ENCODE measurements at regions not wholly inside any gene's neighbourhood (a gene's known extent, or its start where the extent isn't known, plus 50 kb on each side); places are given as distances from the start of the nearest gene placed in this dataset.
"Not testable (repeated sequence)": the region's sequence is repeated elsewhere in the genome, so short reads cannot be mapped to it uniquely, and the experiment has no call there.

DNA sequence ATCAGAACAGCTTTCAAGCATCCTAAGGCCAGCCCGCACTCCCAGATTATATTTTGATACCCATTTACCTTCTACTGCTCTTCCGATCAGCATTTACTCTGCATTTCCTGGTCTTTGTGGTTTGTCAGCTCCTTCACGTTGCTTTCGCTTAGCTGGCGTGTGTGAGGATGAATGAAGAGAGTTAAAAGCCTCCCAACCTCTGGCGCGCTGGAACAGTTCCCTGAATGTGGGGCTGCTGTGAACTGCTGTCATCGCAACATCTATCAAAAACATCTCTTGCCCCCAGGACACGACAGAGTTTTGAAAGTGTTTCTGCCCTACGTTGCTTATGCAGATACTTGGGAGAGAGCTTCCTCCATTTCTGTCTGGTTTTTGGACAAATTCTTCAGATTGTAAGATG is 129.2 kb downstream of the KCNA5 start (continued):
- TF ChIP-seq GABPA (IDR thresholded peaks at IDR 0.05 in 1 of 2, conservative IDR thresholded peaks at IDR 0.05 in 1 of 2) (no peak), YY1 (IDR thresholded peaks at IDR 0.05) (no peak), HNF4G (IDR thresholded peaks at IDR 0.05) (no peak), RAD21 (IDR thresholded peaks at IDR 0.05) (no peak), JUND (IDR thresholded peaks at IDR 0.05) (no peak), EGR1 (IDR thresholded peaks at IDR 0.05; ENCODE audit: low read depth in 2 of 2) (no peak), TAF1 (conservative IDR thresholded peaks at IDR 0.05) (no peak)
- TF ChIP-seq, protein P1, sequence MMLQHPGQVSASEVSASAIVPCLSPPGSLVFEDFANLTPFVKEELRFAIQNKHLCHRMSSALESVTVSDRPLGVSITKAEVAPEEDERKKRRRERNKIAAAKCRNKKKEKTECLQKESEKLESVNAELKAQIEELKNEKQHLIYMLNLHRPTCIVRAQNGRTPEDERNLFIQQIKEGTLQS (IDR thresholded peaks at IDR 0.05), result no peak

DNA sequence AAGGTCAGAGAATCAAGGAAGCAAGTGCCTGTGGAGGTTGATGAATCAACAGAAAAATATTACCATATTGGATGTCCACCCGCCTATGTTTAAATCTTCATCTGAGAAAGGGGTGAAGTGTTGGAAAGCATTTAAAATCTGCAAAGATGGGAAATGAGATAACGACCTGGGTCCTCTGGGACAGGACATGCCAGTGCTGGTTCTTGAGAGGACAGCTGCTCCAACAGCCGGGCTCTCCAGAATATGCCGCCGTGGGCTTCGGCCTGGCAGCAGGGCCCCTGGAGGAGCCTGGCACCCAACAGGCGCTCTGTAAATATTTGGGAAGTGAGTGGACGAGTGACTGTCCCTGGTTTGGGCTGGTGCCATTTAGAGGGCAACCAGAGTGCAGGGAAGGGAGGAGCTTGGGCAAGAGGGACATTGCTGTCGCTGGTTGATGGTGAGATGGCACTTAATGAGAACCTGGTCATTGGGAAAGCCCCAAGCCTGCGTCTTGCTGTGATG is 129.9 kb downstream of the KCNA5 start:
- 48% methylated on average over 10 of the region's 10 CpGs for WGBS
- Histone ChIP-seq H3K4me3 (ENCODE audit: low read depth in 1 of 3, low read length in 3 of 3) (no peak overlapping the region), H3K27ac (ENCODE audit: low read depth in 1 of 2, low read length in 2 of 2) (no peak overlapping the region), H3K27me3 (ENCODE audit: control insufficient read depth in 4 of 4, insufficient read depth in 4 of 4, low read length in 3 of 4) (no peaks in the 10 kb centered on the region), H3K36me3 (ENCODE audit: control insufficient read depth in 4 of 4, insufficient read depth in 3 of 4, low read depth in 1 of 4, low read length in 3 of 4) (no peaks in the 10 kb centered on the region), H3K9me3 (ENCODE audit: control insufficient read depth in 4 of 4, low read length in 3 of 4) (no peaks in the 10 kb centered on the region), H3K9ac (ENCODE audit: low read depth in 1 of 2, low read length in 2 of 2) (no peak overlapping the region), H3K4me1 (ENCODE audit: control insufficient read depth in 4 of 4, insufficient read depth in 4 of 4, low read length in 3 of 4) (peaks cover 0 to 3% (median under 1%) of the 10 kb centered on the region in 4 donors)
- DNase-seq (ENCODE audit: low spot score), result no peak
- TF ChIP-seq RXRA (IDR thresholded peaks at IDR 0.05) (peak in 1 of 2 donors; percentile 62), RAD21 (IDR thresholded peaks at IDR 0.05) (no peak)

DNA sequence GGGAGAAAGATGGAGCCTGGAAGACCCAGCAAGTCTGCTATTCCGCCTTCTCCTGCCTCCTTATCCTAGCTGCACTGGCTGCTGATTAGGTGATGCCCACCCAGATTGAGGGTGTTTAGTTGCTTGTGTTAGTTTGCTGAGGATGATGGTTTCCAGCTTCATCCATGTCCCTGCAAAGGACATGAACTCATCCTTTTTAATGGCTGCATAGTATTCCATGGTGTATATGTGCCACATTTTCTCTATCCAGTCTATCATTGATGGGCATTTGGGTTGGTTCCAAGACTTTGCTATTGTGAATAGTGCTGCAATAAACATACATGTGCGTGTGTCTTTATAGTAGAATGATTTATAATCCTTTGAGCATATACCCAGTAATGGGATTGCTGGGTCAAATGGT is 131.7 kb downstream of the KCNA5 start:
- not testable (repeated sequence) for H3K9me3 ChIP-seq (ENCODE audit: control insufficient read depth in 4 of 4, low read length in 3 of 4); H3K27me3 ChIP-seq (ENCODE audit: control insufficient read depth in 4 of 4, insufficient read depth in 4 of 4, low read length in 3 of 4); H3K4me3 ChIP-seq (ENCODE audit: low read depth in 1 of 3, low read length in 3 of 3); DNase-seq (ENCODE audit: low spot score); H3K9ac ChIP-seq (ENCODE audit: low read depth in 1 of 2, low read length in 2 of 2); H3K4me1 ChIP-seq (ENCODE audit: control insufficient read depth in 4 of 4, insufficient read depth in 4 of 4, low read length in 3 of 4); H3K36me3 ChIP-seq (ENCODE audit: control insufficient read depth in 4 of 4, insufficient read depth in 3 of 4, low read depth in 1 of 4, low read length in 3 of 4); H3K27ac ChIP-seq (ENCODE audit: low read depth in 1 of 2, low read length in 2 of 2)
- 93% methylated on average over 2 of the region's 2 CpGs for WGBS

DNA sequence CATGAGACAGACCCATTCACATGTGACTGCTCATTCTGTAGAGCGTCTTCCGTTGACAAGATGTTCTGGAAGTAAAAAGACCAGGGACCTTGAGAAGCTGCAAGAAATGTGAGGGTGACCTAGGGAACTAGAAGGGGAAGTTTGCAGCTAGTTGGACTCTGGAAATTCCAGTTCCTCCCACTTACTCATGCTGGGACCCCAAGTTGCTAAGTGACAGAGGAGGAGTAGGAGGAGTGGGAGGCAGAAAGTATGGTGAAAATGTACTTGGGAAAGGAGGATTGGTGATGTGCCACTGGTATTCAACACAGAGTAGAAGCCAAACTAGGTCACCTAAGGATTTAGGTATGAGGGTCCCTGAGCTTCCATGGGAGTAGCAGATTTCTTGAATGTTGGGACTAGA is 132.4 kb downstream of the KCNA5 start:
- no peak overlapping the region for H3K9ac ChIP-seq (ENCODE audit: low read depth in 1 of 2, low read length in 2 of 2)
- no peak overlapping the region for H3K27ac ChIP-seq (ENCODE audit: low read depth in 1 of 2, low read length in 2 of 2)
- no peaks in the 10 kb centered on the region for H3K27me3 ChIP-seq (ENCODE audit: control insufficient read depth in 4 of 4, insufficient read depth in 4 of 4, low read length in 3 of 4)
- H3K4me3 ChIP-seq (ENCODE audit: low read depth in 1 of 3, low read length in 3 of 3), result no peak overlapping the region
- DNase-seq (ENCODE audit: low spot score), result no peak
- TF ChIP-seq HNF4A (conservative IDR thresholded peaks at IDR 0.05) (no peak), RAD21 (IDR thresholded peaks at IDR 0.05) (no peak), FOXA2 (IDR thresholded peaks at IDR 0.05) (no peak), GABPA (IDR thresholded peaks at IDR 0.05 in 1 of 2, conservative IDR thresholded peaks at IDR 0.05 in 1 of 2) (no peak), SP1 (IDR thresholded peaks at IDR 0.05) (no peak), HNF4G (IDR thresholded peaks at IDR 0.05) (no peak), JUND (IDR thresholded peaks at IDR 0.05) (no peak), FOXA1 (IDR thresholded peaks at IDR 0.05) (no peak), RXRA (IDR thresholded peaks at IDR 0.05) (no peak), NR2F2 (IDR thresholded peaks at IDR 0.05) (no peak), TAF1 (conservative IDR thresholded peaks at IDR 0.05) (no peak), YY1 (IDR thresholded peaks at IDR 0.05) (no peak), EGR1 (IDR thresholded peaks at IDR 0.05; ENCODE audit: low read depth in 2 of 2) (no peak)
- TF ChIP-seq, protein P2, sequence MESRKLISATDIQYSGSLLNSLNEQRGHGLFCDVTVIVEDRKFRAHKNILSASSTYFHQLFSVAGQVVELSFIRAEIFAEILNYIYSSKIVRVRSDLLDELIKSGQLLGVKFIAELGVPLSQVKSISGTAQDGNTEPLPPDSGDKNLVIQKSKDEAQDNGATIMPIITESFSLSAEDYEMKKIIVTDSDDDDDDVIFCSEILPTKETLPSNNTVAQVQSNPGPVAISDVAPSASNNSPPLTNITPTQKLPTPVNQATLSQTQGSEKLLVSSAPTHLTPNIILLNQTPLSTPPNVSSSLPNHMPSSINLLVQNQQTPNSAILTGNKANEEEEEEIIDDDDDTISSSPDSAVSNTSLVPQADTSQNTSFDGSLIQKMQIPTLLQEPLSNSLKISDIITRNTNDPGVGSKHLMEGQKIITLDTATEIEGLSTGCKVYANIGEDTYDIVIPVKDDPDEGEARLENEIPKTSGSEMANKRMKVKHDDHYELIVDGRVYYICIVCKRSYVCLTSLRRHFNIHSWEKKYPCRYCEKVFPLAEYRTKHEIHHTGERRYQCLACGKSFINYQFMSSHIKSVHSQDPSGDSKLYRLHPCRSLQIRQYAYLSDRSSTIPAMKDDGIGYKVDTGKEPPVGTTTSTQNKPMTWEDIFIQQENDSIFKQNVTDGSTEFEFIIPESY (IDR thresholded peaks at IDR 0.05), result no peak
- TF ChIP-seq, protein P3, sequence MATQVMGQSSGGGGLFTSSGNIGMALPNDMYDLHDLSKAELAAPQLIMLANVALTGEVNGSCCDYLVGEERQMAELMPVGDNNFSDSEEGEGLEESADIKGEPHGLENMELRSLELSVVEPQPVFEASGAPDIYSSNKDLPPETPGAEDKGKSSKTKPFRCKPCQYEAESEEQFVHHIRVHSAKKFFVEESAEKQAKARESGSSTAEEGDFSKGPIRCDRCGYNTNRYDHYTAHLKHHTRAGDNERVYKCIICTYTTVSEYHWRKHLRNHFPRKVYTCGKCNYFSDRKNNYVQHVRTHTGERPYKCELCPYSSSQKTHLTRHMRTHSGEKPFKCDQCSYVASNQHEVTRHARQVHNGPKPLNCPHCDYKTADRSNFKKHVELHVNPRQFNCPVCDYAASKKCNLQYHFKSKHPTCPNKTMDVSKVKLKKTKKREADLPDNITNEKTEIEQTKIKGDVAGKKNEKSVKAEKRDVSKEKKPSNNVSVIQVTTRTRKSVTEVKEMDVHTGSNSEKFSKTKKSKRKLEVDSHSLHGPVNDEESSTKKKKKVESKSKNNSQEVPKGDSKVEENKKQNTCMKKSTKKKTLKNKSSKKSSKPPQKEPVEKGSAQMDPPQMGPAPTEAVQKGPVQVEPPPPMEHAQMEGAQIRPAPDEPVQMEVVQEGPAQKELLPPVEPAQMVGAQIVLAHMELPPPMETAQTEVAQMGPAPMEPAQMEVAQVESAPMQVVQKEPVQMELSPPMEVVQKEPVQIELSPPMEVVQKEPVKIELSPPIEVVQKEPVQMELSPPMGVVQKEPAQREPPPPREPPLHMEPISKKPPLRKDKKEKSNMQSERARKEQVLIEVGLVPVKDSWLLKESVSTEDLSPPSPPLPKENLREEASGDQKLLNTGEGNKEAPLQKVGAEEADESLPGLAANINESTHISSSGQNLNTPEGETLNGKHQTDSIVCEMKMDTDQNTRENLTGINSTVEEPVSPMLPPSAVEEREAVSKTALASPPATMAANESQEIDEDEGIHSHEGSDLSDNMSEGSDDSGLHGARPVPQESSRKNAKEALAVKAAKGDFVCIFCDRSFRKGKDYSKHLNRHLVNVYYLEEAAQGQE (IDR thresholded peaks at IDR 0.05), result no peak
- TF ChIP-seq, protein P4, sequence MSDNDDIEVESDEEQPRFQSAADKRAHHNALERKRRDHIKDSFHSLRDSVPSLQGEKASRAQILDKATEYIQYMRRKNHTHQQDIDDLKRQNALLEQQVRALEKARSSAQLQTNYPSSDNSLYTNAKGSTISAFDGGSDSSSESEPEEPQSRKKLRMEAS (IDR thresholded peaks at IDR 0.05), result no peak
- TF ChIP-seq, protein P1 (IDR thresholded peaks at IDR 0.05), result no peak
- TF ChIP-seq, protein P5, sequence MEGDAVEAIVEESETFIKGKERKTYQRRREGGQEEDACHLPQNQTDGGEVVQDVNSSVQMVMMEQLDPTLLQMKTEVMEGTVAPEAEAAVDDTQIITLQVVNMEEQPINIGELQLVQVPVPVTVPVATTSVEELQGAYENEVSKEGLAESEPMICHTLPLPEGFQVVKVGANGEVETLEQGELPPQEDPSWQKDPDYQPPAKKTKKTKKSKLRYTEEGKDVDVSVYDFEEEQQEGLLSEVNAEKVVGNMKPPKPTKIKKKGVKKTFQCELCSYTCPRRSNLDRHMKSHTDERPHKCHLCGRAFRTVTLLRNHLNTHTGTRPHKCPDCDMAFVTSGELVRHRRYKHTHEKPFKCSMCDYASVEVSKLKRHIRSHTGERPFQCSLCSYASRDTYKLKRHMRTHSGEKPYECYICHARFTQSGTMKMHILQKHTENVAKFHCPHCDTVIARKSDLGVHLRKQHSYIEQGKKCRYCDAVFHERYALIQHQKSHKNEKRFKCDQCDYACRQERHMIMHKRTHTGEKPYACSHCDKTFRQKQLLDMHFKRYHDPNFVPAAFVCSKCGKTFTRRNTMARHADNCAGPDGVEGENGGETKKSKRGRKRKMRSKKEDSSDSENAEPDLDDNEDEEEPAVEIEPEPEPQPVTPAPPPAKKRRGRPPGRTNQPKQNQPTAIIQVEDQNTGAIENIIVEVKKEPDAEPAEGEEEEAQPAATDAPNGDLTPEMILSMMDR (IDR thresholded peaks at IDR 0.05; ENCODE audit: low read depth, low read length, missing input control), result no peak
- H3K36me3 ChIP-seq (ENCODE audit: control insufficient read depth in 4 of 4, insufficient read depth in 3 of 4, low read depth in 1 of 4, low read length in 3 of 4), result no peaks in the 10 kb centered on the region
- H3K9me3 ChIP-seq (ENCODE audit: control insufficient read depth in 4 of 4, low read length in 3 of 4), result no peaks in the 10 kb centered on the region
- 93% methylated on average over 2 of the region's 2 CpGs for WGBS
- H3K4me1 ChIP-seq (ENCODE audit: control insufficient read depth in 4 of 4, insufficient read depth in 4 of 4, low read length in 3 of 4), result peaks cover 0 to 3% (median under 1%) of the 10 kb centered on the region in 4 donors
